ENCODE measurements at regions not wholly inside any gene's neighbourhood (a gene's known extent, or its start where the extent isn't known, plus 50 kb on each side); places are given as distances from the start of the nearest gene placed in this dataset.

- H3K56ac ChIP-seq (ENCODE audit: insufficient read length, low read depth, low read length): no peak overlapping the region
- no peaks in the 10 kb centered on the region for H3K36me3 Mint-ChIP-seq (ENCODE audit: insufficient read depth in 1 of 3, low read depth in 3 of 3)
- H3K23me2 ChIP-seq (ENCODE audit: insufficient read length, low read depth, low read length, poor library complexity, severe bottlenecking): no peaks in the 10 kb centered on the region
- H3K9me3 ChIP-seq (ENCODE audit: control insufficient read depth, low read depth, low read length): no peaks in the 10 kb centered on the region
- WGBS (ENCODE audit: extremely low coverage, insufficient read length, low lambda C conversion rate): no CpG with 5 or more reads among the region's 4 CpGs
- no peak overlapping the region for H3K9ac ChIP-seq (ENCODE audit: extremely low read depth, insufficient read length, low read length)
- no peaks in the 10 kb centered on the region for H3K79me1 ChIP-seq (ENCODE audit: insufficient read depth, low read depth, low read length, poor library complexity, severe bottlenecking)
- no peak overlapping the region for H2BK120ac ChIP-seq (ENCODE audit: low read depth, low read length, poor library complexity, severe bottlenecking)
- H4K5ac ChIP-seq (ENCODE audit: insufficient read length, low read depth, low read length): no peak overlapping the region
- H3K4ac ChIP-seq (ENCODE audit: low read depth, low read length): no peak overlapping the region
- no peak overlapping the region for H2BK12ac ChIP-seq (ENCODE audit: insufficient read length, low read depth, low read length)
- H3K4me1 ChIP-seq (ENCODE audit: insufficient read depth, low read length): no peaks in the 10 kb centered on the region
- H3K14ac ChIP-seq (ENCODE audit: insufficient read depth, low read length): no peak overlapping the region
- H2AK5ac ChIP-seq (ENCODE audit: insufficient read length, low read length): no peak overlapping the region
- H3K4me3 Mint-ChIP-seq: no peak overlapping the region
- H4K20me1 ChIP-seq (ENCODE audit: control insufficient read depth, insufficient read depth, insufficient read length): no peaks in the 10 kb centered on the region
- no peak overlapping the region for H4K91ac ChIP-seq (ENCODE audit: insufficient read length, low read depth, low read length)
- H3K18ac ChIP-seq (ENCODE audit: insufficient read length, low read depth, low read length): no peak overlapping the region
- H2BK15ac ChIP-seq (ENCODE audit: low read depth, low read length): no peak overlapping the region
- no peaks in the 10 kb centered on the region; a peak in 1 of 5 replicates for H3K9me3 Mint-ChIP-seq
- H3K79me2 ChIP-seq (ENCODE audit: insufficient read depth, low read length): no peaks in the 10 kb centered on the region
- H3K27ac ChIP-seq (ENCODE audit: insufficient read length, low read depth, low read length): no peak overlapping the region
- TF ChIP-seq, protein P1, sequence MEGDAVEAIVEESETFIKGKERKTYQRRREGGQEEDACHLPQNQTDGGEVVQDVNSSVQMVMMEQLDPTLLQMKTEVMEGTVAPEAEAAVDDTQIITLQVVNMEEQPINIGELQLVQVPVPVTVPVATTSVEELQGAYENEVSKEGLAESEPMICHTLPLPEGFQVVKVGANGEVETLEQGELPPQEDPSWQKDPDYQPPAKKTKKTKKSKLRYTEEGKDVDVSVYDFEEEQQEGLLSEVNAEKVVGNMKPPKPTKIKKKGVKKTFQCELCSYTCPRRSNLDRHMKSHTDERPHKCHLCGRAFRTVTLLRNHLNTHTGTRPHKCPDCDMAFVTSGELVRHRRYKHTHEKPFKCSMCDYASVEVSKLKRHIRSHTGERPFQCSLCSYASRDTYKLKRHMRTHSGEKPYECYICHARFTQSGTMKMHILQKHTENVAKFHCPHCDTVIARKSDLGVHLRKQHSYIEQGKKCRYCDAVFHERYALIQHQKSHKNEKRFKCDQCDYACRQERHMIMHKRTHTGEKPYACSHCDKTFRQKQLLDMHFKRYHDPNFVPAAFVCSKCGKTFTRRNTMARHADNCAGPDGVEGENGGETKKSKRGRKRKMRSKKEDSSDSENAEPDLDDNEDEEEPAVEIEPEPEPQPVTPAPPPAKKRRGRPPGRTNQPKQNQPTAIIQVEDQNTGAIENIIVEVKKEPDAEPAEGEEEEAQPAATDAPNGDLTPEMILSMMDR (conservative IDR thresholded peaks at IDR 0.05): no peak
- H3K27me3 Mint-ChIP-seq (ENCODE audit: low read depth): peaks cover 12% of the 10 kb centered on the region
- H3K27me3 ChIP-seq (ENCODE audit: insufficient read depth, low read length): no peaks in the 10 kb centered on the region
- H3K27ac Mint-ChIP-seq: no peak overlapping the region
- no peak overlapping the region for H2BK20ac ChIP-seq (ENCODE audit: low read depth, low read length, poor library complexity, severe bottlenecking)
- H2AFZ ChIP-seq (ENCODE audit: low read length): no peak overlapping the region
- peak; percentile 18 for DNase-seq
- no peak overlapping the region for H3K4me2 ChIP-seq (ENCODE audit: insufficient read depth, insufficient read length, low read length)
- no peak overlapping the region for H4K8ac ChIP-seq (replicated peaks; ENCODE audit: insufficient read length, low read depth, low read length)
- peaks cover 2 to 16% of the 10 kb centered on the region in 2 experiments; a peak in 3 of 4 replicates for H3K4me1 Mint-ChIP-seq
- H3T11ph ChIP-seq (ENCODE audit: low read length): no peak overlapping the region
- no peak overlapping the region for H2BK5ac ChIP-seq (ENCODE audit: insufficient read length, low read length)
- no peak overlapping the region for H3K23ac ChIP-seq (ENCODE audit: insufficient read length, low read depth, low read length)
These were observed 125.2 kb downstream of the PAPOLA start for GRCh38 chr14:96627386-96627785.

All from H9 (cell line).